HCT116 (cell line): ENCODE measurements at regions not wholly inside any gene's neighbourhood (a gene's known extent, or its start where the extent isn't known, plus 50 kb on each side); places are given as distances from the start of the nearest gene placed in this dataset.

Experiments used
- ATAC-seq: fragments of 200-7000 bp; cut with Tn5 transposase; 2 replicates; pipeline ENCODE4 v1.9.1; 2020; ENCODE audit warnings: mild to moderate bottlenecking, moderate library complexity
- BruUV-seq: library from RNA; stranded (reverse); fragments of 400-500 nt; replicated peaks from 2 replicates; lab custom pipeline; 2021; lab: Mats Ljungman, UMichigan
- CTCF ChIA-PET: fragments of 300-600 bp; sonication (Branson Sonifier 250); formaldehyde crosslinking; loops from one replicate; lab custom pipeline; 2021; ENCODE audit warnings: antibody characterized with exemption; lab: Charles Lee
- POLR2A ChIA-PET: fragments of 300-600, 350-600 bp; sonication (Branson Sonifier 250); formaldehyde crosslinking; loops from one replicate; lab custom pipeline; 2021; ENCODE audit warnings: antibody characterized with exemption; lab: Charles Lee
- RAD21 ChIA-PET, 2 experiments: fragments of 300-600 bp; sonication (Branson Sonifier 250); formaldehyde crosslinking; loops; one replicate each; lab custom pipeline; 2023; ENCODE audit warnings: low total read pairs in 2 of 2; ENCODE audit not compliant: uncharacterized antibody in 2 of 2, unreplicated experiment in 2 of 2, low non-redundant PET in 1 of 2; lab: Charles Lee
- DNase-seq: peaks from one replicate; pipeline ENCODE4 v3.0.0-alpha.2; 2010; ENCODE audit warnings: low read depth, low spot score
- H2AFZ ChIP-seq: fragments of 200-600 bp; shearing (Covaris generic), sonication (generic); 2 replicates; pipeline ENCODE4 v1.6.1; 2017; ENCODE audit warnings: low read depth, mixed run types, mixed read lengths, antibody characterized with exemption, low read length; ENCODE audit not compliant: poor library complexity, severe bottlenecking
- H3K27ac ChIP-seq: 2 replicates; pipeline ENCODE4 v1.5.1; 2012; ENCODE audit warnings: low read depth, low read length
- H3K27me3 ChIP-seq: fragments of 200-600 bp; sonication (generic); 2 replicates; pipeline ENCODE4 v1.6.1; 2016; ENCODE audit warnings: mixed run types, low read length, mixed read lengths; ENCODE audit not compliant: insufficient read depth
- H3K36me3 ChIP-seq, 2 experiments: fragments of 200-500 bp in 1 of 2; fragments of 200-600 bp in 1 of 2; sonication (Bioruptor generic) in 1 of 2; sonication (generic) in 1 of 2; 2 replicates each; pipeline versions ENCODE4 v1.5.1 to v1.6.1; 2014 to 2016; ENCODE audit warnings: low read length in 2 of 2, inconsistent platforms in 1 of 2, mixed read lengths in 1 of 2, mixed run types in 1 of 2; ENCODE audit not compliant: insufficient read depth in 2 of 2, control insufficient read depth in 1 of 2
- H3K4me1 ChIP-seq, 2 experiments: fragments of 200-600 bp in 1 of 2; sonication (generic) in 1 of 2; 2 replicates each; pipeline versions ENCODE4 v1.5.1 to v1.6.1; 2012 to 2017; ENCODE audit warnings: low read length in 2 of 2, inconsistent platforms in 1 of 2, mild to moderate bottlenecking in 1 of 2, mixed read lengths in 1 of 2, mixed run types in 1 of 2, moderate library complexity in 1 of 2; ENCODE audit not compliant: insufficient read depth in 2 of 2, control insufficient read depth in 1 of 2
- H3K4me2 ChIP-seq: fragments of 200-600 bp; sonication (generic); 2 replicates; pipeline ENCODE4 v1.6.1; 2017; ENCODE audit warnings: mixed run types, low read length, mixed read lengths
- H3K4me3 ChIP-seq, 2 experiments: fragments of 200-600 bp in 1 of 2; sonication (generic) in 1 of 2; replicated peaks in 1 of 2; 2 replicates each; pipeline ENCODE4 v1.5.1; 2011 to 2016; ENCODE audit warnings: low read length in 2 of 2, control low read depth in 1 of 2, low read depth in 1 of 2, mild to moderate bottlenecking in 1 of 2, mixed read lengths in 1 of 2, mixed run types in 1 of 2
- H3K79me2 ChIP-seq: fragments of 200-600 bp; sonication (generic); 2 replicates; pipeline ENCODE4 v1.6.1; 2017; ENCODE audit warnings: mild to moderate bottlenecking, mixed run types, low read length, moderate library complexity, mixed read lengths; ENCODE audit not compliant: insufficient read depth
- H3K9ac ChIP-seq: fragments of 200-600 bp; sonication (generic); 2 replicates; pipeline ENCODE4 v1.6.1; 2016; ENCODE audit warnings: low read length, mixed read lengths
- H3K9me2 ChIP-seq: fragments of 200-600 bp; sonication (generic), shearing (Covaris generic); 2 replicates; pipeline ENCODE4 v1.6.1; 2017; ENCODE audit warnings: mixed run types, mild to moderate bottlenecking, moderate library complexity; ENCODE audit not compliant: insufficient read depth
- H3K9me3 ChIP-seq, 2 experiments: fragments of 200-500 bp in 1 of 2; fragments of 200-600 bp in 1 of 2; sonication (Bioruptor generic) in 1 of 2; sonication (generic) in 1 of 2; 2 replicates each; pipeline ENCODE4 v1.6.1; 2014 to 2017; ENCODE audit warnings: low read length in 2 of 2, mixed read lengths in 2 of 2, inconsistent platforms in 1 of 2, low read depth in 1 of 2, mild to moderate bottlenecking in 1 of 2, mixed run types in 1 of 2, moderate library complexity in 1 of 2; ENCODE audit not compliant: control insufficient read depth in 1 of 2, insufficient read depth in 1 of 2
- H4K20me1 ChIP-seq: fragments of 200-600 bp; sonication (generic), shearing (Covaris generic); 2 replicates; pipeline ENCODE4 v1.6.1; 2017; ENCODE audit warnings: mixed run types, mild to moderate bottlenecking, moderate library complexity; ENCODE audit not compliant: insufficient read depth
- ATF3 ChIP-seq: IDR thresholded peaks from 2 replicates; pipeline ENCODE4 v1.6.1; 2012
- CEBPB ChIP-seq: IDR thresholded peaks from 2 replicates; pipeline ENCODE4 v1.6.1; 2012; ENCODE audit warnings: low read depth
- CTCF ChIP-seq, 3 experiments: fragments of 200-600 bp in 1 of 3; sonication (generic) in 1 of 3; IDR thresholded peaks in 2 of 3; conservative IDR thresholded peaks in 1 of 3; 2 replicates each; pipeline ENCODE4 v1.5.1; 2012 to 2017; ENCODE audit warnings: low read depth in 2 of 3, low read length in 2 of 3, antibody characterized with exemption in 1 of 3, borderline replicate concordance in 1 of 3, control low read depth in 1 of 3, mild to moderate bottlenecking in 1 of 3, mixed read lengths in 1 of 3, mixed run types in 1 of 3, moderate library complexity in 1 of 3; ENCODE audit not compliant: insufficient read depth in 1 of 3
- EGR1 ChIP-seq: IDR thresholded peaks from 2 replicates; pipeline ENCODE4 v1.6.1; 2012; ENCODE audit warnings: low read depth
- EZH2 ChIP-seq: fragments of 200-600 bp; sonication (generic); IDR thresholded peaks from 2 replicates; pipeline ENCODE4 v1.6.1; 2017; ENCODE audit warnings: antibody characterized with exemption, mixed run types
- EZH2phosphoT487 ChIP-seq: fragments of 200-600 bp; IDR thresholded peaks from 2 replicates; pipeline ENCODE4 v1.6.1; 2018; ENCODE audit warnings: antibody characterized with exemption, borderline replicate concordance
- FOSL1 ChIP-seq: IDR thresholded peaks from 2 replicates; pipeline ENCODE4 v1.6.1; 2012; ENCODE audit warnings: low read depth
- JUND ChIP-seq: IDR thresholded peaks from 2 replicates; pipeline ENCODE4 v1.6.1; 2012
- MAX ChIP-seq: IDR thresholded peaks from 2 replicates; pipeline ENCODE4 v1.6.1; 2012
- REST ChIP-seq: IDR thresholded peaks from 2 replicates; pipeline ENCODE4 v1.6.1; 2012; ENCODE audit warnings: low read depth
- SIN3A ChIP-seq: IDR thresholded peaks from 2 replicates; pipeline ENCODE4 v1.6.1; 2012; ENCODE audit warnings: low read depth
- SP1 ChIP-seq: IDR thresholded peaks from 2 replicates; pipeline ENCODE4 v1.6.1; 2012; ENCODE audit warnings: low read depth
- TCF7L2 ChIP-seq: IDR thresholded peaks from 2 replicates; pipeline ENCODE4 v1.7.0; 2011; ENCODE audit warnings: borderline replicate concordance, inconsistent platforms; ENCODE audit not compliant: insufficient read depth, insufficient read length; ENCODE audit errors: extremely low read depth
- YY1 ChIP-seq: IDR thresholded peaks from 2 replicates; pipeline ENCODE4 v1.6.1; 2011; ENCODE audit warnings: low read length, low read depth, moderate library complexity, mild to moderate bottlenecking; ENCODE audit not compliant: insufficient replicate concordance; ENCODE audit errors: extremely low read depth
- ZBTB33 ChIP-seq: IDR thresholded peaks from 2 replicates; pipeline ENCODE4 v1.6.1; 2011; ENCODE audit warnings: mild to moderate bottlenecking, low read length, moderate library complexity; ENCODE audit not compliant: insufficient replicate concordance; ENCODE audit errors: extremely low read depth
- ZFX ChIP-seq: fragments of 450-650 bp; IDR thresholded peaks from 2 replicates; pipeline ENCODE4 v1.6.1; 2017
- ZNF274 ChIP-seq: fragments of 200-500 bp; sonication (Bioruptor generic); IDR thresholded peaks from 2 replicates; pipeline ENCODE4 v1.6.1; 2014; ENCODE audit warnings: mild to moderate bottlenecking, low read depth, low read length, inconsistent platforms
- intact Hi-C: fragments of 100-400 bp; cut with micrococcal nuclease; formaldehyde crosslinking; loops from 2 replicates; pipeline ENCODE4 v1.10.0; 2022

- H3K36me3 ChIP-seq, result no peaks in the 10 kb centered on the region
- no peak for TF ChIP-seq ZNF274
- no peak for TF ChIP-seq CTCF (IDR thresholded peaks at IDR 0.05 in 2 of 3, conservative IDR thresholded peaks at IDR 0.05 in 1 of 3; ENCODE audit: borderline replicate concordance in 1 of 3, insufficient read depth in 1 of 3, low read depth in 2 of 3, low read length in 2 of 3)
- no peak for TF ChIP-seq CEBPB
- no peak for TF ChIP-seq EGR1
- TF ChIP-seq ZFX, result no peak
- TF ChIP-seq REST, result no peak
- no peak for TF ChIP-seq EZH2
- TF ChIP-seq MAX, result no peak
- no peak for TF ChIP-seq EZH2phosphoT487
- no peak for TF ChIP-seq FOSL1
- no peak for TF ChIP-seq SP1
- no peak for TF ChIP-seq JUND
- no peak for TF ChIP-seq ATF3
- TF ChIP-seq SIN3A, result no peak
- no peak for TF ChIP-seq YY1
- TF ChIP-seq TCF7L2, result no peak
- TF ChIP-seq ZBTB33, result no peak
- TF ChIP-seq, all 23 proteins: peak for 0
- Histone ChIP-seq H3K27ac (no peak overlapping the region), H3K4me2 (no peak overlapping the region), H2AFZ (no peak overlapping the region), H3K79me2 (no peaks in the 10 kb centered on the region), H3K9me3 (peaks cover 0 to 5% of the 10 kb centered on the region in 2 experiments; a peak in 1 of 4 replicates), H3K9ac (no peak overlapping the region), H3K4me1 (no peaks in the 10 kb centered on the region), H3K9me2 (no peaks in the 10 kb centered on the region), H3K27me3 (no peaks in the 10 kb centered on the region), H4K20me1 (no peaks in the 10 kb centered on the region), H3K4me3 (no peak overlapping the region)
- ATAC-seq (no peak), DNase-seq (no peak)
- CTCF ChIA-PET, result no interaction called here
- intact Hi-C loops, result no loop called here
- RAD21 ChIA-PET, result no interaction called here
- POLR2A ChIA-PET, result no interaction called here
- BruUV-seq, result no TSS peak
Observed at GRCh38 chr3:18982920-18983319, 165.4 kb upstream of the KCNH8 start.
